ENCODE measurements at regions not wholly inside any gene's neighbourhood (a gene's known extent, or its start where the extent isn't known, plus 50 kb on each side); places are given as distances from the start of the nearest gene placed in this dataset.

- no peaks in the 10 kb centered on the region for H3K27me3 ChIP-seq (ENCODE audit: insufficient read depth, low read length)
- ChIA-PET CTCF (no interaction called here), POLR2A (no interaction called here), RAD21 (ENCODE audit: low non-redundant PET in 1 of 2, low total read pairs in 2 of 2, uncharacterized antibody in 2 of 2, unreplicated experiment in 2 of 2) (no interaction called here)
- no peaks in the 10 kb centered on the region for H3K4me1 ChIP-seq (ENCODE audit: control insufficient read depth in 1 of 2, insufficient read depth in 2 of 2, low read length in 2 of 2)
- DNase-seq (ENCODE audit: low read depth, low spot score) (no peak), ATAC-seq (no peak)
- TF ChIP-seq JUND (IDR thresholded peaks at IDR 0.05) (no peak), POLR2AphosphoS5 (IDR thresholded peaks at IDR 0.05; ENCODE audit: low read depth, low read length) (no peak), ZFX (IDR thresholded peaks at IDR 0.05) (no peak)
- no peak overlapping the region for H3K9ac ChIP-seq (ENCODE audit: low read length)
- H3K79me2 ChIP-seq (ENCODE audit: insufficient read depth, low read length), result no peaks in the 10 kb centered on the region
- no peak overlapping the region for H3K4me3 ChIP-seq (replicated peaks in 1 of 2; ENCODE audit: low read depth in 1 of 2, low read length in 2 of 2)
- BruUV-seq (replicated peaks), result no TSS peak
- intact Hi-C loops (cut with micrococcal nuclease), result no loop called here
- H3K36me3 ChIP-seq (ENCODE audit: control insufficient read depth in 1 of 2, insufficient read depth in 2 of 2, low read length in 2 of 2), result no peaks in the 10 kb centered on the region
- H2AFZ ChIP-seq (ENCODE audit: low read depth, low read length, poor library complexity, severe bottlenecking), result no peak overlapping the region
- H3K27ac ChIP-seq (ENCODE audit: low read depth, low read length), result no peak overlapping the region
- no peaks in the 10 kb centered on the region for H3K9me2 ChIP-seq (ENCODE audit: insufficient read depth)
- H4K20me1 ChIP-seq (ENCODE audit: insufficient read depth), result no peaks in the 10 kb centered on the region
- H3K9me3 ChIP-seq (ENCODE audit: control insufficient read depth in 1 of 2, insufficient read depth in 1 of 2, low read depth in 1 of 2, low read length in 2 of 2), result no peaks in the 10 kb centered on the region
- no peak overlapping the region for H3K4me2 ChIP-seq (ENCODE audit: low read length)
Measured at GRCh38 chr2:241957276-241957675, 87.7 kb downstream of the RTP5 start.

GRCh38 chr2:241958818-241959545 lies 89.5 kb downstream of the RTP5 start:
- Histone ChIP-seq H3K79me2 (ENCODE audit: insufficient read depth, low read length) (no peaks in the 10 kb centered on the region), H3K27ac (ENCODE audit: low read depth, low read length) (no peak overlapping the region), H2AFZ (ENCODE audit: low read depth, low read length, poor library complexity, severe bottlenecking) (no peak overlapping the region), H3K36me3 (ENCODE audit: control insufficient read depth in 1 of 2, insufficient read depth in 2 of 2, low read length in 2 of 2) (no peaks in the 10 kb centered on the region), H3K4me2 (ENCODE audit: low read length) (no peak overlapping the region), H3K9me3 (ENCODE audit: control insufficient read depth in 1 of 2, insufficient read depth in 1 of 2, low read depth in 1 of 2, low read length in 2 of 2) (no peaks in the 10 kb centered on the region), H4K20me1 (ENCODE audit: insufficient read depth) (no peaks in the 10 kb centered on the region), H3K4me1 (ENCODE audit: control insufficient read depth in 1 of 2, insufficient read depth in 2 of 2, low read length in 2 of 2) (no peaks in the 10 kb centered on the region), H3K9me2 (ENCODE audit: insufficient read depth) (no peaks in the 10 kb centered on the region), H3K9ac (ENCODE audit: low read length) (no peak overlapping the region), H3K4me3 (replicated peaks in 1 of 2; ENCODE audit: low read depth in 1 of 2, low read length in 2 of 2) (no peak overlapping the region), H3K27me3 (ENCODE audit: insufficient read depth, low read length) (no peaks in the 10 kb centered on the region)
- RAD21 ChIA-PET (ENCODE audit: low non-redundant PET in 1 of 2, low total read pairs in 2 of 2, uncharacterized antibody in 2 of 2, unreplicated experiment in 2 of 2), result no interaction called here
- TF ChIP-seq SRF (IDR thresholded peaks at IDR 0.05; ENCODE audit: low read depth) (no peak), RAD21 (IDR thresholded peaks at IDR 0.05; ENCODE audit: low read depth) (no peak), SIN3A (IDR thresholded peaks at IDR 0.05; ENCODE audit: low read depth) (no peak), ATF3 (IDR thresholded peaks at IDR 0.05) (no peak), ZBTB33 (IDR thresholded peaks at IDR 0.05; ENCODE audit: extremely low read depth, insufficient replicate concordance, low read length) (no peak), EZH2 (IDR thresholded peaks at IDR 0.05) (no peak), EZH2phosphoT487 (IDR thresholded peaks at IDR 0.05; ENCODE audit: borderline replicate concordance) (no peak), POLR2A (IDR thresholded peaks at IDR 0.05; ENCODE audit: borderline replicate concordance, extremely low read depth, insufficient read depth, insufficient read length) (no peak)
- CTCF ChIA-PET, result no interaction called here
- intact Hi-C loops (cut with micrococcal nuclease), result no loop called here
- DNase-seq (ENCODE audit: low read depth, low spot score) (no peak), ATAC-seq (no peak)
- POLR2A ChIA-PET, result no interaction called here
- BruUV-seq (replicated peaks), result no TSS peak
